ENCODE measurements at regions not wholly inside any gene's neighbourhood (a gene's known extent, or its start where the extent isn't known, plus 50 kb on each side); places are given as distances from the start of the nearest gene placed in this dataset.

DNA sequence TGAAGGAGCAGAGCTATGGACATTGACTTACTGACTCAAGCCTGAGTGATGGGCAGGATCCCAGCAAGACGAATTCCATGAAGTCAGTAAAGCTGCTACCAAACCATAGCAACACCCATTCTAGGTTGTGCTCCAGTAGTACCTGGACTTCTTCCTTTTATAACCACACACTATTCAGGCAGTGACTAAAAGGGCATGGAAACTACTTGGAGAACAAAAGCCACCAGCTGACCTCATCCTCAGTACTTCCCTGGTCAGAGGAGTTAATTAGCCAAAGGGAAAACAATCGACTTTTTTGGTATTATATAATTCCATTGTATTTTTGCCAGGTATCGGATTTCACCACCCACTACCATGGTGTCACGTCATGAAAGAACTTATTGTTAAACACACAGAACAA lies 237.1 kb downstream of the TTC32 start:
- POLR2A ChIA-PET = no interaction called here
- H3K4me1 Mint-ChIP-seq = no peaks in the 10 kb centered on the region
- H3K4me3 Mint-ChIP-seq = no peak overlapping the region
- DNase-seq (no peak), ATAC-seq (ENCODE audit: low read depth) (no peak)
- peaks cover 13% of the 10 kb centered on the region for H3K27me3 Mint-ChIP-seq
- no peak overlapping the region for H3K27ac Mint-ChIP-seq
- no peaks in the 10 kb centered on the region for H3K9me3 Mint-ChIP-seq
- no peaks in the 10 kb centered on the region for H3K36me3 Mint-ChIP-seq

DNA sequence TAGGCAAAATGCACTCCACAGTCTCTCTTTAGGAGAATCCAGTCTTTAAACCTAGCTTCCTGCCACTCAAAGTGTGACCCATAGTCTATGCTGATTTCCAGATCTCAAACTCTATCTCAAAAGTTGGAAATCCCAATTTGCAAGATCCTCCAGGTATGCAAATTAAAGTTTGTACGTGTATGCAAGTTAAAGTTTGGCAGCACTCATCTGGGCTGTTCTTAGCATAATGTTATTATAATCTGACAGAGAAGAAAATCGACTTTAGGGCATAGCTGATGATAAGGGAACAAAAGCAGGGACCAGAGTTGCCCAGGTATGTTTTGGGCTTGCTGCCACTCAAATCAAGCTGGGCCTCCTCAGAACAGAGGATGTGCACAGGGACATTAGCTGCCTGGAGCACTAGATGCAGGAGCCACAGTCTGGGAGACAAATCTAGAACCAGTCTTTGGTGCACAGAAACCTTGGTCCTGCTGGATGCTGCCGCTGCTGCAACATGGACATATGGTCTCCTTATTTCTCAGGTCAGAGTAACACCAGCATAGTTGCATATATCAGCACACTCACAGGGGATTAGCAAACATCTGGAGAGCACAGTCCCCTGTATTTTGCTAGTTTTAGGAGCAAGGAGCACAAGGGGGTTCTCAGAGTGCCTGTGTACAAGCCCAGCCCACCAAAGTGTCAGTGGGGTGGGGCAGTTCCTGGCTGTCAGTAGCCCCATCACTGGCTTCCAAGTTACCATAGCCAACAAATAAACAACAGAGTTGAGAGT lies 242.6 kb downstream of the TTC32 start:
- H3K27ac Mint-ChIP-seq = no peak overlapping the region

DNA sequence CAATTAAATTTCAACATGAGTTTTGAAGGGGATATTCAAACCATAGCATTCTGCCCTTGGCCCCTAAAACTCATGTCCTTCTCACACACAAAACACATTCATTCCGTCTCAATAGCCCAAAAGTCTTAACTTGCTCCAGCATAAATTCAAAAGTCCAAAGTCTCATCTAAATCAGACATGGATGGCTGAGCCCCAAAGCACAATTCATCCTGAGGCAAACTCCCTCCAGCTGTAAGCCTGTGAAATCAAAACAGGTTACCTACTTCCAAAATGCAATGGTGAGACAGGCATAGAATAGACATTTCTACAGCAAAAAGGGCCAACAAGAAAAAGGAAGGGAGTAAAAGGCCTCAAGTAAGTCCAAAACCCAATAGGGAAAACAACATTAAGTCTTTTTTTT lies 245.8 kb downstream of the TTC32 start:
- Mint-ChIP-seq H3K27me3 (no peaks in the 10 kb centered on the region), H3K9me3 (no peaks in the 10 kb centered on the region), H3K36me3 (no peaks in the 10 kb centered on the region), H3K4me1 (no peaks in the 10 kb centered on the region), H3K27ac (no peak overlapping the region), H3K4me3 (no peak overlapping the region)
- DNase-seq (no peak), ATAC-seq (ENCODE audit: low read depth) (no peak)
- POLR2A ChIA-PET = no interaction called here

More for the DNA sequence above, 242.6 kb downstream of the TTC32 start:
- POLR2A ChIA-PET = no interaction called here
- H3K9me3 Mint-ChIP-seq = no peaks in the 10 kb centered on the region
- H3K27me3 Mint-ChIP-seq = peaks cover 2% of the 10 kb centered on the region
- H3K4me1 Mint-ChIP-seq = no peaks in the 10 kb centered on the region
- DNase-seq (no peak), ATAC-seq (ENCODE audit: low read depth) (no peak)
- H3K4me3 Mint-ChIP-seq = no peak overlapping the region
- H3K36me3 Mint-ChIP-seq = no peaks in the 10 kb centered on the region

DNA sequence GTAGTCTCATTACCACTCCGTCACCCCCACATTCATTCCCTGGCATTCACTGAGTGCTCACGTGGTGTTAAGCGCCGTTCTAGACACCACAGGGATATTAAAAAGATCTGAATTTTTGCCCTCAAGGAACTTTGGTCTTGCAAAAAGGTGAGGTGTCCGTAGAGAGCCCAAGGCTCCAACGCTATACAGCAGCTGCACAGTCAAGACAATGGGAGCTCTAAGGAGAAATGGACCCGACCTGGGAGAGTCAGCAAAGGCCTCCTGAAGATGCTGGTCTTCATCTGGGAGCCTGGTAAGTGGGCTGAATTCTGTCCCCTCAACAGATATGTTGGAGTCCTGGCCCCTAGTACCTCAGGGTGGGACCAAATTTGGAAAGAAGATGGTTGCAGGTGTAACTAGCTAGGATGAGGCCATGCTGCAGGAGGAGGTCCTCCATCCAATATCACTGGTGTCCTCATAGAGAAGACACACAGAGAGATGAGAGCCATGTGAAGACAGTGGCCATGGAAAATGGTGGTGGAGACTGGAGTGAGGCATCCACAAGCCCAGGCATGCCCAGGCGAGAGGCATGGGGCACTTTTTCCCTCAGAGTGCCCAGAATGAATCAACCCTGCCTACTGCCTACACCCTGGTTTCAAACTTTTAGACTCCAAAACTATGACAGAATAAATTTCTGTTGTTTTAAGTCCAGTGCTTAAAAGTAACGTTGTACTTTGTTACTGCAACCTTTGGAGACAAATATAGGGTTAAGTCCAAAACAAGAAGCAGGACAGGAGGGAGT lies 247.3 kb downstream of the TTC32 start:
- POLR2A ChIA-PET = no interaction called here
- H3K9me3 Mint-ChIP-seq = no peaks in the 10 kb centered on the region
- no peaks in the 10 kb centered on the region for H3K36me3 Mint-ChIP-seq
- DNase-seq (no peak), ATAC-seq (ENCODE audit: low read depth) (no peak)
- no peak overlapping the region for H3K27ac Mint-ChIP-seq
- no peaks in the 10 kb centered on the region for H3K4me1 Mint-ChIP-seq
- no peaks in the 10 kb centered on the region for H3K27me3 Mint-ChIP-seq
- no peak overlapping the region for H3K4me3 Mint-ChIP-seq

DNA sequence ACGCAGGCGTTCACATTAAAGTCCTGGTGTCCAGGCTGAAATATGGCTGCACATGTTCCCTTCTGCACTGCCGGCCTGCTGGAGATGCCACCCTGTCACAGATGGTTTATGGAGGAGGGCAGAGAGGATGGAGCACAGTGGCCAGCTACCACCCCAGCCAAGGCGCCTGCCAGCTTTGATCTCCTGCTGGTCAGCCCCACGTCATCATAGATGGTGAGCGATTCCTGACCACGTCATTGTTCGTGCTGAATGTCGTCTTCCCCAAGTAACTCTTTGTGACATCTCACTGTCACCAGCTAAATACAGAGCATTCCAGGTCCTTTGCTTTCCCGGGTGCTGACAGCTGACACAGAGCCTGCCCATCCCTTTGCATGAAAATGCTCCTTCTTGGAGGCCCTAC lies 248.3 kb downstream of the TTC32 start:
- no peaks in the 10 kb centered on the region for H3K4me1 Mint-ChIP-seq
- no peaks in the 10 kb centered on the region for H3K27me3 Mint-ChIP-seq
- DNase-seq = no peak
- H3K36me3 Mint-ChIP-seq = no peaks in the 10 kb centered on the region
- POLR2A ChIA-PET = no interaction called here
- no peak overlapping the region for H3K4me3 Mint-ChIP-seq
- no peaks in the 10 kb centered on the region for H3K9me3 Mint-ChIP-seq
- no peak for ATAC-seq (ENCODE audit: low read depth)
- no peak overlapping the region for H3K27ac Mint-ChIP-seq

DNA sequence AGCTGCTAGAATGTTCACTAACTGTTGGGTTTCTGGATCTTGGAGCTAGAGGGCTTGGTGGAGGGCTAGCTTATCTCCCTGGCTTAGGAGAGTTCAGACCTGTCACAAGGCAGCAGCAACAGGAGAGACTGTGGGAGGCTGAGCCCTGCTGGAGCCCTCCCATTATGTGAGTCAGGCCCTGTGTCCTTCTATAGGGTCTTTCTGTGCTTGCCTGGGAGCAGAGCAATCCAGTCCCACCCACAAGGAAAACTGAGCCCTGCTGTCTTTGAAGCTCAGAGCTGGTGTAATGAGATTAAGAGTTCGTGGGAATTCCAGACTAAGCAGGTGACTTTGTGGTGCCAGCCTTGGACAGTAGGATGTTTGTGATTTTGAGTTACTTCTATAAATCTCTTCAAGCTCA lies 249.0 kb downstream of the TTC32 start:
- no peak overlapping the region for H3K4me3 Mint-ChIP-seq
- H3K27me3 Mint-ChIP-seq = no peaks in the 10 kb centered on the region
- DNase-seq (no peak), ATAC-seq (ENCODE audit: low read depth) (no peak)
- H3K27ac Mint-ChIP-seq = no peak overlapping the region
- no peaks in the 10 kb centered on the region for H3K4me1 Mint-ChIP-seq
- H3K9me3 Mint-ChIP-seq = no peaks in the 10 kb centered on the region
- POLR2A ChIA-PET = no interaction called here
- no peaks in the 10 kb centered on the region for H3K36me3 Mint-ChIP-seq

DNA sequence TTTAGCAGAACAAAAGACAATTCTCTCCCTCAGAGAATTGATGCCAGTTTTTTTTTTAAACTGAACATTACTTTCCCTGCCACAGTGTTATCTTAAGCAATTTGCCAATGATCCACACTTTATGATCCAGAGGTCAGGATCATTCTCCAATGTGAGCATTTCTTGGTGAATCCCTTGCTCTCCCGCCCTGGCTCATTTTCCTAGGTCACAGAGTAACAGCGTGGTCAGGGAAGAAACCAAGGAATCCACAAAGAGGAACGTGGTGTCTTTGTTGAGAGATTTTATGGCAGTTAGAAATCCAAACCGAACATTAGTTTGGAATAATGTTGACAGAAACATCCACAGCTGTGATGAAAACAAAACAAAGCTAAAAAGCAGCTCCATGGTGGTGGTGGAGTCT lies 250.3 kb downstream of the TTC32 start:
- Mint-ChIP-seq H3K4me1 (no peaks in the 10 kb centered on the region), H3K36me3 (no peaks in the 10 kb centered on the region), H3K27me3 (peaks cover 4% of the 10 kb centered on the region), H3K27ac (no peak overlapping the region), H3K4me3 (no peak overlapping the region), H3K9me3 (no peaks in the 10 kb centered on the region)
- DNase-seq (no peak), ATAC-seq (ENCODE audit: low read depth) (no peak)
- POLR2A ChIA-PET = no interaction called here

DNA sequence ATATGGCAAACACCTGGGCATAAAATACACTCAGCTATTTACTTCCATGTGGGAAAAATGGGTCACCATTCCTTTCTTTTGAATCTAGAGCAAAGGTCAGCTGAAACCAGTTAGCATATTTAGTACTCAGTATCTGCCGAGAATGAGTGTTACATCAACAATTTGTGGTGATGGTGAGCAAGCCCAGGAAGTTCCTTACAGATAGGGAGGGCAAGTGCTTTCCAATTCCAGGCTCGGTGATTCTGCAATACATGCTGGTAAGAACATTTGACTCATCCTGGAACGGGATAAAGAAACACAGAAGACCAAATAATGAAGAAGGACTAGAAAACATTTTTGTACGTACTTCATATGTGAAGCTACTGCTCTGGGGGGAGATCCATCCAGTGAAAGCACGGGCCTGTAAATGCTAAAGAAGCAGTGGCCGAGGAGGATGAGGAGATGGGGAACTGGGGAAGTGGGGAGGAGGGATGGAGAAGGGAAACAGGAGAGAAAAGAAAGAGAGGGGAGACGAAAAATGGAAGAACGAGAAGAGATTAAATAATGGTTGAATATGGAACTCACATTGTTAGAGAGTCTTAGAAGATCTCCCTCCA lies 251.9 kb downstream of the TTC32 start:
- ATAC-seq (ENCODE audit: low read depth) (no peak), DNase-seq (no peak)
- POLR2A ChIA-PET = no interaction called here
- Mint-ChIP-seq H3K27me3 (peaks cover 4% of the 10 kb centered on the region), H3K4me3 (no peak overlapping the region), H3K27ac (no peak overlapping the region), H3K9me3 (no peaks in the 10 kb centered on the region), H3K4me1 (no peaks in the 10 kb centered on the region), H3K36me3 (no peaks in the 10 kb centered on the region)

DNA sequence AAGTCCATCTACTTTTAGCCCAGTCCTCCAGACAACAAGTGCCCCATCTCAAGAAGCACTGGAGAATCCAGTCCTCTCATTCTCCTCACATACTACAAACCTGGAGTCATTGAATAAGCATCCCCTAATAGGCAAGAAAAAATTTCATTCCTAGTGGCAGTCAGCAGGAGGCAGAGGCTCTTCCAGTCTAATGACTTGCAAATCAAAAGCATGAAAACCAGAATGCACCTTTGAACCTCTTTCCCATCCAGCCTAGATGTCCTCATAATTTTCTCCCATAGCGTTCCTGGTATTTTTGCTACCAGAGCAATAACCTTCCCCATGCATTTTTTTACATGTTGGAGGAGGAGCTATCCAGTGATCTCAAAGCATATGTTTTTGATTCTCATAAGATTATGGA lies 252.6 kb downstream of the TTC32 start:
- ATAC-seq (ENCODE audit: low read depth) (no peak), DNase-seq (no peak)
- H3K9me3 Mint-ChIP-seq = no peaks in the 10 kb centered on the region
- H3K36me3 Mint-ChIP-seq = no peaks in the 10 kb centered on the region
- POLR2A ChIA-PET = no interaction called here
- H3K4me3 Mint-ChIP-seq = no peak overlapping the region
- no peak overlapping the region for H3K27ac Mint-ChIP-seq
- H3K27me3 Mint-ChIP-seq = peaks cover 4% of the 10 kb centered on the region
- H3K4me1 Mint-ChIP-seq = no peaks in the 10 kb centered on the region

DNA sequence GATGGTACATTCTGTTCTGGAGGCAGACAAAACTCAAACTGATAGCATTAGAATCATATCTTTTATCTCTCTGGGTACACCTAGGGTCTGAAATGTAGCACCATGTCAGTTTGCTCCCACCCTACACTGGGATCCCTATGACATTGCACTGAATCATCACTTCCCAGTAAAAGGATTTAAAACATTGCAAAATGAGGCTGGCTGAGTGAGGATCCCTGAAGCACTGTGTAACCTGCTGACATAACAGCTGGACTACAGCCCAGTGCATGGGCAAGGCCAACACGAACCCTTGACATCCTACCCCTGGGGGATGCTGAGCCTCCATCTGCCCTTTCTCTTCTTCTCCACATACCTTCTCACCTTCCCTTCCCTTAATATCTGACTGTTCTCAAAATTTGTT lies 253.2 kb downstream of the TTC32 start:
- no peak overlapping the region for H3K4me3 Mint-ChIP-seq
- no peaks in the 10 kb centered on the region for H3K4me1 Mint-ChIP-seq
- H3K27ac Mint-ChIP-seq = no peak overlapping the region
- POLR2A ChIA-PET = no interaction called here
- DNase-seq (no peak), ATAC-seq (ENCODE audit: low read depth) (no peak)
- H3K27me3 Mint-ChIP-seq = peaks cover 4% of the 10 kb centered on the region
- no peaks in the 10 kb centered on the region for H3K36me3 Mint-ChIP-seq
- H3K9me3 Mint-ChIP-seq = no peaks in the 10 kb centered on the region

DNA sequence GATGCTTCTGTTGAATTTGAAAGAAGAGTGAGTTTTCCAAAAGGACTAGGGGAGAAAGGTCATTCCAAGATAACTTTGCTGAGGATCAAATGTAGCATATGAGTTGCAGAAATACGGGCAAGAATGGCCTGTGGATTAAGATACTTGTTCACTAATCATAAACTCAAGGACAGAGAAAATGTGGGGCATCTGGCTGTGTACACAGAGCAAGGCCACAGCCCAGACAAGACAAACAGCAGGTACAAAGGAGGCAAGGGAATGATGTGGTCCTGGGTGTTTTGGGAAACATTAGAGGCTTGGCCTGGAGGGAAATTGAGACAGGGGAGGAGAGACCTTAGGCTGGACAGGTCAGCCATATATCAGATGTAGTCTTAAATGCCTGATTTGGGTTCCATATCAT lies 254.8 kb downstream of the TTC32 start:
- H3K36me3 Mint-ChIP-seq = no peaks in the 10 kb centered on the region
- peaks cover 4% of the 10 kb centered on the region for H3K27me3 Mint-ChIP-seq
- no peak overlapping the region for H3K4me3 Mint-ChIP-seq
- DNase-seq = no peak
- POLR2A ChIA-PET = no interaction called here
- H3K9me3 Mint-ChIP-seq = no peaks in the 10 kb centered on the region
- H3K4me1 Mint-ChIP-seq = no peaks in the 10 kb centered on the region
- no peak overlapping the region for H3K27ac Mint-ChIP-seq
- no peak for ATAC-seq (ENCODE audit: low read depth)

DNA sequence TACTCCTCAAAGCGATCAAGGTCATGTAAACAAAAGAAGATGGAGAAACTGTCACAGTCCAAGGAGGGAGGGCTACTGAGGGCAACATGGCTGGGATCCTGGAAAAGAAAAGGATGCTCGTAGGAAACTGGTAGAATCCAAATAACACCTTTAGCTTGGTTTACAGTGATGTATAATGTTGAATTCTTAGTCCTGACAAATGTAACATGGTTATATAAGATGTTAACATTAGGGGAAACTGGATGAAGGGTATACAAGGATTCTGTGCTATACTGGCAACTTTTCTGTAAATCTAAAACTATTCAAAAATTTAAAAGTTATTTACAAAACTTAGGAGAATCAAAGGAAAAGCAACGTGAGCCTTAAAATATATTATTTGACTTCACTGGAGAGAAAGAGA lies 257.0 kb downstream of the TTC32 start:
- Mint-ChIP-seq H3K4me3 (no peak overlapping the region), H3K36me3 (no peaks in the 10 kb centered on the region), H3K4me1 (no peaks in the 10 kb centered on the region), H3K27me3 (peaks cover 7% of the 10 kb centered on the region), H3K9me3 (no peaks in the 10 kb centered on the region), H3K27ac (no peak overlapping the region)
- no peak for DNase-seq
- no peak for ATAC-seq (ENCODE audit: low read depth)
- POLR2A ChIA-PET = no interaction called here

DNA sequence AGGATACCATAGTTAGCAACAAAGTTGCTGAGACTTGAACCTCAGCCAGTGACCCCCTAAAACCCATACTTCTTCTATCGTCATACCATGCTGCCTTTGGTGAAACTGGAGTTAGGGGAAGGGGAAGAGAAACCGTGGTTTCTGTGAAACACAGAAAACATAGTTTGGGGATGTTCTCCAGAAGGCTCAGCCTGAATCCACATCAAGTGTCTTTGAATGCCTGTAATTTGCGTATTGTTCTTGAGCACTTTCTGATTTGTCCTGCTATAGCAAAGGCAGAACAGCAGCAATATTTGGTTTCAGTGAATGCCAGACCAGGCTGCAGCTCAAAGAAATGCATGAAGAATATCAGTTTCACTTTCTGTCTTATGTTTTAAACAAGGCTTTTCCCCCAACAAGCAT lies 258.7 kb downstream of the TTC32 start:
- Mint-ChIP-seq H3K4me3 (no peak overlapping the region), H3K27ac (no peak overlapping the region), H3K9me3 (no peaks in the 10 kb centered on the region), H3K27me3 (peaks cover 7% of the 10 kb centered on the region), H3K36me3 (no peaks in the 10 kb centered on the region), H3K4me1 (no peaks in the 10 kb centered on the region)
- ATAC-seq (ENCODE audit: low read depth) (no peak), DNase-seq (no peak)
- POLR2A ChIA-PET = no interaction called here

DNA sequence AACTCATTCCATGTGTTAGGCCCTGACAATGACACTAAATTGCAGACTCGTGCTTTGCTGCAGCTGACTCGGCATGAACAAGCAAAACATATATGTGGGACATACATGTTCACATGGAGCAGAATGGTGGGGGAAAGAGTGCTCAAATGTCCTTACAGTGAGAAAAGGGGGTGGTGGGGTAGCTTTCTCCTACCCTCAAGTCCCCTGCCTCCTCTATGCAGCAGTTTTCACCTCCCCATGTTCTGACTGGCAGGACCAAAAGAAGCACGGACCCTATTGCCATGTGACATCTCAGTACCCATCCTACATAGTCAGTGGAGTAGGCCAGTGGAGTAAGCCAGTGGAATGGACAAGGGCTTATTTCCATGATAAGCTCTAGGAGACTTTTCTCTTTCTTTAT lies 259.3 kb downstream of the TTC32 start:
- DNase-seq = no peak
- POLR2A ChIA-PET = no interaction called here
- Mint-ChIP-seq H3K27me3 (peaks cover 8% of the 10 kb centered on the region), H3K4me3 (no peak overlapping the region), H3K4me1 (no peaks in the 10 kb centered on the region), H3K9me3 (no peaks in the 10 kb centered on the region), H3K27ac (no peak overlapping the region), H3K36me3 (no peaks in the 10 kb centered on the region)
- no peak for ATAC-seq (ENCODE audit: low read depth)
